ENCODE measurements at regions not wholly inside any gene's neighbourhood (a gene's known extent, or its start where the extent isn't known, plus 50 kb on each side); places are given as distances from the start of the nearest gene placed in this dataset.

DNA sequence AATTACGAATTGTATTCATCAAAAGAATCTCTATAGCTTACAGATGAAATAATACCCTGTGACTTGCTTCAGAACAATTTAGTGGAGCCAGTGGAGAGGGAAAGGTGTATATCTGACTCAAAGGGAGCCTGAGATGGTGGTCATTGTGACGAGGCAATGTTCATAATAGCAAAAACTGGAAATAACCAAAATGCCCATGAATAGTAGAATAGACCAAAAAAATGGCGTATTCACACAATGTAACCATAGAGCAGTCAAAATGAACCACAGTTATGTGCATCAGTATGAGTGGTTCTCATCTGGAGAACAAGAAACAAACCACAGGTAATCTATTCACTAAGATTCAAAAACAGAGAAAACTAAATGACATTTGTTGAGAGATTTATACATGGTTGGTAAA is 125.3 kb upstream of the CLNK start:
- TF ChIP-seq KAT7 (CRISPR knock-in tag; IDR thresholded peaks at IDR 0.05; ENCODE audit: borderline replicate concordance) (no peak), SMAD4 (CRISPR knock-in tag; IDR thresholded peaks at IDR 0.05) (no peak), RELA (CRISPR knock-in tag; IDR thresholded peaks at IDR 0.05; ENCODE audit: borderline replicate concordance) (no peak)
- Mint-ChIP-seq H3K27me3 (ENCODE audit: low read depth) (peaks cover 7% of the 10 kb centered on the region; the same call in 1 of the 2 replicates), H3K4me3 (no peak overlapping the region), H3K9me3 (peaks cover 83% of the 10 kb centered on the region), H3K4me1 (peaks cover 9% of the 10 kb centered on the region), H3K36me3 (peaks cover 65% of the 10 kb centered on the region), H3K27ac (no peak overlapping the region)
- ChIA-PET CTCF (no interaction called here), POLR2A (no interaction called here)
- DNase-seq (ENCODE audit: low spot score) = no peak
- no peak for ATAC-seq

- DNase-seq (ENCODE audit: low spot score) (no peak), ATAC-seq (no peak)
- Mint-ChIP-seq H3K4me1 (peaks cover 9% of the 10 kb centered on the region), H3K27ac (no peak overlapping the region), H3K4me3 (no peak overlapping the region), H3K36me3 (peaks cover 61% of the 10 kb centered on the region), H3K9me3 (peaks cover 85% of the 10 kb centered on the region), H3K27me3 (ENCODE audit: low read depth) (peaks cover 7% of the 10 kb centered on the region; the same call in 1 of the 2 replicates)
- ChIA-PET POLR2A (no interaction called here), CTCF (no interaction called here)
- TF ChIP-seq, protein P1, sequence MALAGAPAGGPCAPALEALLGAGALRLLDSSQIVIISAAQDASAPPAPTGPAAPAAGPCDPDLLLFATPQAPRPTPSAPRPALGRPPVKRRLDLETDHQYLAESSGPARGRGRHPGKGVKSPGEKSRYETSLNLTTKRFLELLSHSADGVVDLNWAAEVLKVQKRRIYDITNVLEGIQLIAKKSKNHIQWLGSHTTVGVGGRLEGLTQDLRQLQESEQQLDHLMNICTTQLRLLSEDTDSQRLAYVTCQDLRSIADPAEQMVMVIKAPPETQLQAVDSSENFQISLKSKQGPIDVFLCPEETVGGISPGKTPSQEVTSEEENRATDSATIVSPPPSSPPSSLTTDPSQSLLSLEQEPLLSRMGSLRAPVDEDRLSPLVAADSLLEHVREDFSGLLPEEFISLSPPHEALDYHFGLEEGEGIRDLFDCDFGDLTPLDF (CRISPR knock-in tag; IDR thresholded peaks at IDR 0.05) = no peak
- TF ChIP-seq SMAD3 (CRISPR knock-in tag; IDR thresholded peaks at IDR 0.05; ENCODE audit: borderline replicate concordance) = no peak
- no peak for TF ChIP-seq ZSCAN18 (CRISPR knock-in tag; IDR thresholded peaks at IDR 0.05)
- TF ChIP-seq, protein P2, sequence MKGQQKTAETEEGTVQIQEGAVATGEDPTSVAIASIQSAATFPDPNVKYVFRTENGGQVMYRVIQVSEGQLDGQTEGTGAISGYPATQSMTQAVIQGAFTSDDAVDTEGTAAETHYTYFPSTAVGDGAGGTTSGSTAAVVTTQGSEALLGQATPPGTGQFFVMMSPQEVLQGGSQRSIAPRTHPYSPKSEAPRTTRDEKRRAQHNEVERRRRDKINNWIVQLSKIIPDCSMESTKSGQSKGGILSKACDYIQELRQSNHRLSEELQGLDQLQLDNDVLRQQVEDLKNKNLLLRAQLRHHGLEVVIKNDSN (CRISPR knock-in tag; IDR thresholded peaks at IDR 0.05) = no peak
- no peak for TF ChIP-seq USF2 (CRISPR knock-in tag; IDR thresholded peaks at IDR 0.05)
- TF ChIP-seq NR2C2 (CRISPR knock-in tag; IDR thresholded peaks at IDR 0.05) = no peak
These were observed 124.0 kb upstream of the CLNK start for GRCh38 chr4:10808591-10808990.

GRCh38 chr4:10806953-10807645 is 122.5 kb upstream of the CLNK start:
- TF ChIP-seq ZNF317 (CRISPR knock-in tag; IDR thresholded peaks at IDR 0.05; ENCODE audit: borderline replicate concordance, low read depth) = no peak
- TF ChIP-seq, protein P3, sequence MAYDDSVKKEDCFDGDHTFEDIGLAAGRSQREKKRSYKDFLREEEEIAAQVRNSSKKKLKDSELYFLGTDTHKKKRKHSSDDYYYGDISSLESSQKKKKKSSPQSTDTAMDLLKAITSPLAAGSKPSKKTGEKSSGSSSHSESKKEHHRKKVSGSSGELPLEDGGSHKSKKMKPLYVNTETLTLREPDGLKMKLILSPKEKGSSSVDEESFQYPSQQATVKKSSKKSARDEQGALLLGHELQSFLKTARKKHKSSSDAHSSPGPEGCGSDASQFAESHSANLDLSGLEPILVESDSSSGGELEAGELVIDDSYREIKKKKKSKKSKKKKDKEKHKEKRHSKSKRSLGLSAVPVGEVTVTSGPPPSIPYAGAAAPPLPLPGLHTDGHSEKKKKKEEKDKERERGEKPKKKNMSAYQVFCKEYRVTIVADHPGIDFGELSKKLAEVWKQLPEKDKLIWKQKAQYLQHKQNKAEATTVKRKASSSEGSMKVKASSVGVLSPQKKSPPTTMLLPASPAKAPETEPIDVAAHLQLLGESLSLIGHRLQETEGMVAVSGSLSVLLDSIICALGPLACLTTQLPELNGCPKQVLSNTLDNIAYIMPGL (CRISPR knock-in tag; IDR thresholded peaks at IDR 0.05) = no peak
- TF ChIP-seq ZMAT4 (CRISPR knock-in tag; IDR thresholded peaks at IDR 0.05) = no peak
- TF ChIP-seq, protein P4, sequence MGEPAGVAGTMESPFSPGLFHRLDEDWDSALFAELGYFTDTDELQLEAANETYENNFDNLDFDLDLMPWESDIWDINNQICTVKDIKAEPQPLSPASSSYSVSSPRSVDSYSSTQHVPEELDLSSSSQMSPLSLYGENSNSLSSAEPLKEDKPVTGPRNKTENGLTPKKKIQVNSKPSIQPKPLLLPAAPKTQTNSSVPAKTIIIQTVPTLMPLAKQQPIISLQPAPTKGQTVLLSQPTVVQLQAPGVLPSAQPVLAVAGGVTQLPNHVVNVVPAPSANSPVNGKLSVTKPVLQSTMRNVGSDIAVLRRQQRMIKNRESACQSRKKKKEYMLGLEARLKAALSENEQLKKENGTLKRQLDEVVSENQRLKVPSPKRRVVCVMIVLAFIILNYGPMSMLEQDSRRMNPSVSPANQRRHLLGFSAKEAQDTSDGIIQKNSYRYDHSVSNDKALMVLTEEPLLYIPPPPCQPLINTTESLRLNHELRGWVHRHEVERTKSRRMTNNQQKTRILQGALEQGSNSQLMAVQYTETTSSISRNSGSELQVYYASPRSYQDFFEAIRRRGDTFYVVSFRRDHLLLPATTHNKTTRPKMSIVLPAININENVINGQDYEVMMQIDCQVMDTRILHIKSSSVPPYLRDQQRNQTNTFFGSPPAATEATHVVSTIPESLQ (CRISPR knock-in tag; IDR thresholded peaks at IDR 0.05) = no peak
- TF ChIP-seq JAZF1 (CRISPR knock-in tag; IDR thresholded peaks at IDR 0.05) = no peak
- TF ChIP-seq, protein P1 (CRISPR knock-in tag; IDR thresholded peaks at IDR 0.05) = no peak
- Mint-ChIP-seq H3K9me3 (peaks cover 85% of the 10 kb centered on the region), H3K4me3 (no peak overlapping the region), H3K4me1 (peaks cover 9% of the 10 kb centered on the region), H3K27me3 (ENCODE audit: low read depth) (peaks cover 7% of the 10 kb centered on the region; the same call in 1 of the 2 replicates), H3K36me3 (peaks cover 57% of the 10 kb centered on the region), H3K27ac (no peak overlapping the region)
- ChIA-PET POLR2A (no interaction called here), CTCF (no interaction called here)
- DNase-seq (ENCODE audit: low spot score) = no peak
- ATAC-seq = no peak
